HEK293 (cell line): ENCODE measurements at regions not wholly inside any gene's neighbourhood (a gene's known extent, or its start where the extent isn't known, plus 50 kb on each side); places are given as distances from the start of the nearest gene placed in this dataset.

Experiments
- CTCF ChIP-seq: fragments of 450-650 bp; formaldehyde crosslinking; IDR thresholded peaks from 2 replicates; pipeline ENCODE4 v1.5.1; 2016; ENCODE audit warnings: missing biosample characterization, missing genetic modification characterization
- ELK4 ChIP-seq: IDR thresholded peaks from 2 replicates; pipeline ENCODE4 v1.6.1; 2011; ENCODE audit warnings: mild to moderate bottlenecking, low read depth, low read length, borderline replicate concordance
- SALL2 ChIP-seq: fragments of 450-650 bp; formaldehyde crosslinking; IDR thresholded peaks from 2 replicates; pipeline ENCODE4 v1.5.0; 2017; ENCODE audit warnings: missing biosample characterization, mild to moderate bottlenecking, missing genetic modification characterization, borderline replicate concordance
- SP7 ChIP-seq: fragments of 450-650 bp; formaldehyde crosslinking; IDR thresholded peaks from 2 replicates; pipeline ENCODE4 v1.5.1; 2016; ENCODE audit warnings: missing biosample characterization, missing genetic modification characterization
- ZBTB20 ChIP-seq: fragments of 450-650 bp; formaldehyde crosslinking; IDR thresholded peaks from 2 replicates; pipeline ENCODE4 v1.5.1; 2016; ENCODE audit warnings: missing biosample characterization, missing genetic modification characterization
- ZNF114 ChIP-seq: fragments of 450-650 bp; formaldehyde crosslinking; IDR thresholded peaks from 2 replicates; pipeline ENCODE4 v1.5.0; 2017; ENCODE audit warnings: missing biosample characterization, missing genetic modification characterization
- ZNF175 ChIP-seq: fragments of 450-650 bp; formaldehyde crosslinking; IDR thresholded peaks from 2 replicates; pipeline ENCODE4 v1.5.1; 2016; ENCODE audit warnings: missing biosample characterization, missing genetic modification characterization
- ZNF324 ChIP-seq: fragments of 450-650 bp; formaldehyde crosslinking; IDR thresholded peaks from 2 replicates; pipeline ENCODE4 v1.5.1; 2016; ENCODE audit warnings: missing biosample characterization, missing genetic modification characterization
- ZNF341 ChIP-seq: fragments of 450-650 bp; formaldehyde crosslinking; IDR thresholded peaks from 2 replicates; pipeline ENCODE4; 2016; ENCODE audit warnings: low read depth, missing biosample characterization, missing genetic modification characterization
- ZNF791 ChIP-seq: fragments of 450-650 bp; formaldehyde crosslinking; IDR thresholded peaks from 2 replicates; pipeline ENCODE4 v1.5.1; 2016; ENCODE audit warnings: missing biosample characterization, missing genetic modification characterization

DNA sequence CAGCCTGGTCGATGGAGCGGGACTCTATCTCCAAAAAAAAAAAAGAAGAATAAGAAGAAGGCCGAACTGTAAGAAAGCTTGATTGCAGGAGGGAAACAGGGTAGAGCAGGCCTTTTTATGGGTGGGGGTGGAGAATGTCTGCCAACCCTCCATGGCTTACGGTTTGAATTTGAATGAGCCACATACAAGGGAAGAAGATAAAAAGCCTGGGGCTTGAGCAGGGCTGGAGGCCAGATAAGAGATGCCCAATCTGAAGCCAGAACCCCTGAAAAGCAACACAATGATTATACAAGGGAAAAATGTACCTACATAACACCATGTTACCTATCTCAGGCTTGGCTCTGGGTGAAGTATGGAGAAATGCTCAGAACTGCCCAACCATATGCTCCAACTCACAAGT lies 57.3 kb upstream of the TRIM2 start:
- no peak for TF ChIP-seq ZNF791 (tag by site-specific recombination)
- no peak for TF ChIP-seq ELK4
- no peak for TF ChIP-seq ZBTB20 (tag by site-specific recombination)
- no peak for TF ChIP-seq SALL2
- TF ChIP-seq CTCF (tag by site-specific recombination): no peak
- no peak for TF ChIP-seq SP7
- TF ChIP-seq ZNF341 (tag by site-specific recombination): no peak
- no peak for TF ChIP-seq ZNF114 (tag by site-specific recombination)
- no peak for TF ChIP-seq ZNF175 (tag by site-specific recombination)
- TF ChIP-seq ZNF324 (tag by site-specific recombination): no peak
